ENCODE measurements at regions not wholly inside any gene's neighbourhood (a gene's known extent, or its start where the extent isn't known, plus 50 kb on each side); places are given as distances from the start of the nearest gene placed in this dataset.

DNA sequence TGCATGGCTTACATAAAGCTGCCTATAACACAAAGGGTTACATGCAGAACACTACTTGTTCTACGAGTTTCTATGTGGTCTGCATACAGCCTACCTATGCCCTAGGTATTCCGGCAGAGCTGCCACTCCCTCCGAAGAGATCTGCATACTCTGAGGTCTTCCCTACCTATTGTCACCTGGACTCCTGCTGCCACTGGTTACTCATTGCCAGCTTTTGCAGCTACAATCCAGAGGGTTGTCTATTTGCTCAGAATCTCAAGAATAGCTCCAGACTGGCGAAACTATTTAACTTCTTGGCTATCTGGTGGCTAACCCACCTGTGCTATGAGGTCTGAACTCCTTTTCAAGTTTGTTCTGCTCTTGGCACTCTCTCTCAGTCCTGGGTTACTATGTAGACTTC, 323.3 kb downstream of the BMP2 start:
- Histone ChIP-seq H3K4me1 (ENCODE audit: insufficient read depth) (no peaks in the 10 kb centered on the region), H3K27ac (ENCODE audit: low read depth) (no peak overlapping the region), H3K4me3 (no peak overlapping the region), H3K9me2 (ENCODE audit: insufficient read depth) (no peaks in the 10 kb centered on the region), H3K79me2 (replicated peaks; ENCODE audit: insufficient read depth) (no peaks in the 10 kb centered on the region), H3F3A (replicated peaks; ENCODE audit: low read depth) (no peaks in the 10 kb centered on the region), H3K36me3 (ENCODE audit: insufficient read depth) (no peaks in the 10 kb centered on the region), H3K4me2 (no peak overlapping the region), H2AFZ (no peak overlapping the region), H3K27me3 (ENCODE audit: insufficient read depth) (no peaks in the 10 kb centered on the region), H4K20me1 (replicated peaks; ENCODE audit: insufficient read depth) (no peaks in the 10 kb centered on the region)
- Mint-ChIP-seq H3K36me3 (ENCODE audit: low read depth) (no peaks in the 10 kb centered on the region), H3K27me3 (ENCODE audit: insufficient read depth, low read depth, poor library complexity) (no peaks in the 10 kb centered on the region), H3K4me3 (no peak overlapping the region), H3K4me1 (no peaks in the 10 kb centered on the region), H3K9me3 (no peaks in the 10 kb centered on the region), H3K27ac (no peak overlapping the region)
- DNase-seq (ENCODE audit: low spot score), result peak; percentile 6
- TF ChIP-seq POLR2AphosphoS5 (IDR thresholded peaks at IDR 0.05; ENCODE audit: low read depth) (no peak), ZNF331 (CRISPR knock-in tag; IDR thresholded peaks at IDR 0.05; ENCODE audit: low read depth) (no peak), JUNB (IDR thresholded peaks at IDR 0.05; ENCODE audit: unreplicated experiment) (no peak), EZH2 (IDR thresholded peaks at IDR 0.05; ENCODE audit: low read depth, unreplicated experiment) (no peak), ZNF114 (CRISPR knock-in tag; IDR thresholded peaks at IDR 0.05) (no peak), STAT1 (IDR thresholded peaks at IDR 0.05; ENCODE audit: unreplicated experiment) (no peak)
- TF ChIP-seq, protein P1, sequence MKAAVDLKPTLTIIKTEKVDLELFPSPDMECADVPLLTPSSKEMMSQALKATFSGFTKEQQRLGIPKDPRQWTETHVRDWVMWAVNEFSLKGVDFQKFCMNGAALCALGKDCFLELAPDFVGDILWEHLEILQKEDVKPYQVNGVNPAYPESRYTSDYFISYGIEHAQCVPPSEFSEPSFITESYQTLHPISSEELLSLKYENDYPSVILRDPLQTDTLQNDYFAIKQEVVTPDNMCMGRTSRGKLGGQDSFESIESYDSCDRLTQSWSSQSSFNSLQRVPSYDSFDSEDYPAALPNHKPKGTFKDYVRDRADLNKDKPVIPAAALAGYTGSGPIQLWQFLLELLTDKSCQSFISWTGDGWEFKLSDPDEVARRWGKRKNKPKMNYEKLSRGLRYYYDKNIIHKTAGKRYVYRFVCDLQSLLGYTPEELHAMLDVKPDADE (IDR thresholded peaks at IDR 0.05), result no peak
- TF ChIP-seq, protein P2, sequence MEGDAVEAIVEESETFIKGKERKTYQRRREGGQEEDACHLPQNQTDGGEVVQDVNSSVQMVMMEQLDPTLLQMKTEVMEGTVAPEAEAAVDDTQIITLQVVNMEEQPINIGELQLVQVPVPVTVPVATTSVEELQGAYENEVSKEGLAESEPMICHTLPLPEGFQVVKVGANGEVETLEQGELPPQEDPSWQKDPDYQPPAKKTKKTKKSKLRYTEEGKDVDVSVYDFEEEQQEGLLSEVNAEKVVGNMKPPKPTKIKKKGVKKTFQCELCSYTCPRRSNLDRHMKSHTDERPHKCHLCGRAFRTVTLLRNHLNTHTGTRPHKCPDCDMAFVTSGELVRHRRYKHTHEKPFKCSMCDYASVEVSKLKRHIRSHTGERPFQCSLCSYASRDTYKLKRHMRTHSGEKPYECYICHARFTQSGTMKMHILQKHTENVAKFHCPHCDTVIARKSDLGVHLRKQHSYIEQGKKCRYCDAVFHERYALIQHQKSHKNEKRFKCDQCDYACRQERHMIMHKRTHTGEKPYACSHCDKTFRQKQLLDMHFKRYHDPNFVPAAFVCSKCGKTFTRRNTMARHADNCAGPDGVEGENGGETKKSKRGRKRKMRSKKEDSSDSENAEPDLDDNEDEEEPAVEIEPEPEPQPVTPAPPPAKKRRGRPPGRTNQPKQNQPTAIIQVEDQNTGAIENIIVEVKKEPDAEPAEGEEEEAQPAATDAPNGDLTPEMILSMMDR (conservative IDR thresholded peaks at IDR 0.05; ENCODE audit: low read depth in 2 of 2), result no peak
- TF ChIP-seq, protein P3, sequence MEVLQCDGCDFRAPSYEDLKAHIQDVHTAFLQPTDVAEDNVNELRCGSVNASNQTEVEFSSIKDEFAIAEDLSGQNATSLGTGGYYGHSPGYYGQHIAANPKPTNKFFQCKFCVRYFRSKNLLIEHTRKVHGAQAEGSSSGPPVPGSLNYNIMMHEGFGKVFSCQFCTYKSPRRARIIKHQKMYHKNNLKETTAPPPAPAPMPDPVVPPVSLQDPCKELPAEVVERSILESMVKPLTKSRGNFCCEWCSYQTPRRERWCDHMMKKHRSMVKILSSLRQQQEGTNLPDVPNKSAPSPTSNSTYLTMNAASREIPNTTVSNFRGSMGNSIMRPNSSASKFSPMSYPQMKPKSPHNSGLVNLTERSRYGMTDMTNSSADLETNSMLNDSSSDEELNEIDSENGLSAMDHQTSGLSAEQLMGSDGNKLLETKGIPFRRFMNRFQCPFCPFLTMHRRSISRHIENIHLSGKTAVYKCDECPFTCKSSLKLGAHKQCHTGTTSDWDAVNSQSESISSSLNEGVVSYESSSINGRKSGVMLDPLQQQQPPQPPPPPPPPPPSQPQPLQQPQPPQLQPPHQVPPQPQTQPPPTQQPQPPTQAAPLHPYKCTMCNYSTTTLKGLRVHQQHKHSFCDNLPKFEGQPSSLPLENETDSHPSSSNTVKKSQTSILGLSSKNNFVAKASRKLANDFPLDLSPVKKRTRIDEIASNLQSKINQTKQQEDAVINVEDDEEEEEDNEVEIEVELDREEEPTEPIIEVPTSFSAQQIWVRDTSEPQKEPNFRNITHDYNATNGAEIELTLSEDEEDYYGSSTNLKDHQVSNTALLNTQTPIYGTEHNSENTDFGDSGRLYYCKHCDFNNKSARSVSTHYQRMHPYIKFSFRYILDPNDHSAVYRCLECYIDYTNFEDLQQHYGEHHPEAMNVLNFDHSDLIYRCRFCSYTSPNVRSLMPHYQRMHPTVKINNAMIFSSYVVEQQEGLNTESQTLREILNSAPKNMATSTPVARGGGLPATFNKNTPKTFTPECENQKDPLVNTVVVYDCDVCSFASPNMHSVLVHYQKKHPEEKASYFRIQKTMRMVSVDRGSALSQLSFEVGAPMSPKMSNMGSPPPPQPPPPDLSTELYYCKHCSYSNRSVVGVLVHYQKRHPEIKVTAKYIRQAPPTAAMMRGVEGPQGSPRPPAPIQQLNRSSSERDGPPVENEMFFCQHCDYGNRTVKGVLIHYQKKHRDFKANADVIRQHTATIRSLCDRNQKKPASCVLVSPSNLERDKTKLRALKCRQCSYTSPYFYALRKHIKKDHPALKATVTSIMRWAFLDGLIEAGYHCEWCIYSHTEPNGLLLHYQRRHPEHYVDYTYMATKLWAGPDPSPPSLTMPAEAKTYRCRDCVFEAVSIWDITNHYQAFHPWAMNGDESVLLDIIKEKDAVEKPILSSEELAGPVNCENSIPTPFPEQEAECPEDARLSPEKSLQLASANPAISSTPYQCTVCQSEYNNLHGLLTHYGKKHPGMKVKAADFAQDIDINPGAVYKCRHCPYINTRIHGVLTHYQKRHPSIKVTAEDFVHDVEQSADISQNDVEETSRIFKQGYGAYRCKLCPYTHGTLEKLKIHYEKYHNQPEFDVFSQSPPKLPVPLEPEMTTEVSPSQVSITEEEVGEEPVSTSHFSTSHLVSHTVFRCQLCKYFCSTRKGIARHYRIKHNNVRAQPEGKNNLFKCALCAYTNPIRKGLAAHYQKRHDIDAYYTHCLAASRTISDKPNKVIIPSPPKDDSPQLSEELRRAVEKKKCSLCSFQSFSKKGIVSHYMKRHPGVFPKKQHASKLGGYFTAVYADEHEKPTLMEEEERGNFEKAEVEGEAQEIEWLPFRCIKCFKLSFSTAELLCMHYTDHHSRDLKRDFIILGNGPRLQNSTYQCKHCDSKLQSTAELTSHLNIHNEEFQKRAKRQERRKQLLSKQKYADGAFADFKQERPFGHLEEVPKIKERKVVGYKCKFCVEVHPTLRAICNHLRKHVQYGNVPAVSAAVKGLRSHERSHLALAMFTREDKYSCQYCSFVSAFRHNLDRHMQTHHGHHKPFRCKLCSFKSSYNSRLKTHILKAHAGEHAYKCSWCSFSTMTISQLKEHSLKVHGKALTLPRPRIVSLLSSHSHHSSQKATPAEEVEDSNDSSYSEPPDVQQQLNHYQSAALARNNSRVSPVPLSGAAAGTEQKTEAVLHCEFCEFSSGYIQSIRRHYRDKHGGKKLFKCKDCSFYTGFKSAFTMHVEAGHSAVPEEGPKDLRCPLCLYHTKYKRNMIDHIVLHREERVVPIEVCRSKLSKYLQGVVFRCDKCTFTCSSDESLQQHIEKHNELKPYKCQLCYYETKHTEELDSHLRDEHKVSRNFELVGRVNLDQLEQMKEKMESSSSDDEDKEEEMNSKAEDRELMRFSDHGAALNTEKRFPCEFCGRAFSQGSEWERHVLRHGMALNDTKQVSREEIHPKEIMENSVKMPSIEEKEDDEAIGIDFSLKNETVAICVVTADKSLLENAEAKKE (CRISPR knock-in tag; IDR thresholded peaks at IDR 0.05), result no peak
- peak; percentile 76 for ATAC-seq

Measured in GM23338 (cell line).